Tibial nerve (tissue), 4 donors: ENCODE measurements at regions not wholly inside any gene's neighbourhood (a gene's known extent, or its start where the extent isn't known, plus 50 kb on each side); places are given as distances from the start of the nearest gene placed in this dataset.

Experiments
- DNase-seq, 2 donors: peaks; one replicate each; pipeline ENCODE4 v3.0.0-alpha.2; 2019; ENCODE audit warnings: low spot score in 2 of 2
- H3K27ac ChIP-seq, 4 donors: fragments of 200-600 bp; sonication (generic) in 3 of 4; one replicate each; pipeline ENCODE4 v1.5.1; 2017 to 2019; ENCODE audit warnings: mild to moderate bottlenecking in 1 of 4
- H3K27me3 ChIP-seq, 2 donors: fragments of 200-600 bp; sonication (generic) in 1 of 2; one replicate each; pipeline versions ENCODE4 v1.5.1 to v1.6.0; 2017 to 2019
- H3K36me3 ChIP-seq, 3 donors: fragments of 200-600 bp; sonication (generic); one replicate each; pipeline ENCODE4 v1.5.1; 2018 to 2019
- H3K4me1 ChIP-seq, 4 donors: fragments of 200-600 bp; sonication (generic) in 3 of 4; one replicate each; pipeline ENCODE4 v1.5.1; 2017 to 2019
- H3K4me3 ChIP-seq, 4 donors: fragments of 200-600 bp; sonication (generic) in 3 of 4; one replicate each; pipeline ENCODE4 v1.5.1; 2017 to 2019; ENCODE audit warnings: mild to moderate bottlenecking in 1 of 4, moderate library complexity in 1 of 4
- H3K9me3 ChIP-seq, 4 donors: fragments of 200-600 bp; sonication (generic) in 3 of 4; one replicate each; pipeline ENCODE4 v1.5.1; 2017 to 2019
- EP300 ChIP-seq, 2 donors: sonication (generic); formaldehyde crosslinking; IDR thresholded peaks; one replicate each; pipeline ENCODE4 v1.6.1; 2017; ENCODE audit warnings: antibody characterized with exemption in 2 of 2, mild to moderate bottlenecking in 1 of 2
- POLR2A ChIP-seq, 2 donors: fragments of 450-650 bp; IDR thresholded peaks; one replicate each; pipeline ENCODE4 v1.6.1; 2017; ENCODE audit warnings: antibody characterized with exemption in 2 of 2, mild to moderate bottlenecking in 2 of 2, moderate library complexity in 2 of 2
- WGBS, 2 donors: methylation state at CpG; one replicate each; pipeline ENCODE4 v1.1.5; 2018; 5-methylcytosine and 5-hydroxymethylcytosine counted together
- TF ChIP-seq, protein P1 (sequence below), 5 experiments: fragments of 200-600 bp in 3 of 5; fragments of 450-650 bp in 2 of 5; sonication (generic) in 3 of 5; IDR thresholded peaks; one replicate each; pipeline ENCODE4 v1.5.1; 2016 to 2019; ENCODE audit warnings: antibody characterized with exemption in 5 of 5, mild to moderate bottlenecking in 3 of 5, moderate library complexity in 2 of 5

DNA sequence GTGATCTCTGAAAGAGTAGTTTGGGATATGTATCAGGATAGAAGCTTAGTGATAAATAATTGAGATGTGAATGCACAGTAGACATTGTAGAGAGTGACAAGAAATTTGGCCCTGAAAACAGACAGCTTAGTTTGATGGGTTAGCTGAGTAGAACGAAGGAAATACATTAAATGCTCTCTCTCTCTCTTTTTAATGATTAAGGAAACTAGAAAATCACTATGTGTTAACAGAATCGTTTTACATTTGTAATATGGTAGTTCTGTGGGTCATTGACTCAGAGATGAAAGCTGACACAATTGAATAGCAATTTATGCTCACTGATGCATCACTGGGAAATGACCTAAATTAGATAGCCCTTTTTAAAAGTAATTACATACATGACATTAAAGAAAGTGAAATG, 739.8 kb upstream of the PTPRD start:
- Histone ChIP-seq H3K27me3 (no peaks in the 10 kb centered on the region), H3K36me3 (no peaks in the 10 kb centered on the region), H3K27ac (no peak overlapping the region), H3K4me1 (no peaks in the 10 kb centered on the region), H3K9me3 (no peaks in the 10 kb centered on the region), H3K4me3 (no peak overlapping the region)
- WGBS, 2 donors, result 54 to 61% methylated on average over 2 of the region's 2 CpGs
- TF ChIP-seq POLR2A (IDR thresholded peaks at IDR 0.05) (no peak), EP300 (IDR thresholded peaks at IDR 0.05) (no peak)
- TF ChIP-seq, protein P1, sequence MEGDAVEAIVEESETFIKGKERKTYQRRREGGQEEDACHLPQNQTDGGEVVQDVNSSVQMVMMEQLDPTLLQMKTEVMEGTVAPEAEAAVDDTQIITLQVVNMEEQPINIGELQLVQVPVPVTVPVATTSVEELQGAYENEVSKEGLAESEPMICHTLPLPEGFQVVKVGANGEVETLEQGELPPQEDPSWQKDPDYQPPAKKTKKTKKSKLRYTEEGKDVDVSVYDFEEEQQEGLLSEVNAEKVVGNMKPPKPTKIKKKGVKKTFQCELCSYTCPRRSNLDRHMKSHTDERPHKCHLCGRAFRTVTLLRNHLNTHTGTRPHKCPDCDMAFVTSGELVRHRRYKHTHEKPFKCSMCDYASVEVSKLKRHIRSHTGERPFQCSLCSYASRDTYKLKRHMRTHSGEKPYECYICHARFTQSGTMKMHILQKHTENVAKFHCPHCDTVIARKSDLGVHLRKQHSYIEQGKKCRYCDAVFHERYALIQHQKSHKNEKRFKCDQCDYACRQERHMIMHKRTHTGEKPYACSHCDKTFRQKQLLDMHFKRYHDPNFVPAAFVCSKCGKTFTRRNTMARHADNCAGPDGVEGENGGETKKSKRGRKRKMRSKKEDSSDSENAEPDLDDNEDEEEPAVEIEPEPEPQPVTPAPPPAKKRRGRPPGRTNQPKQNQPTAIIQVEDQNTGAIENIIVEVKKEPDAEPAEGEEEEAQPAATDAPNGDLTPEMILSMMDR (IDR thresholded peaks at IDR 0.05), result no peak
- DNase-seq, result no peak

DNA sequence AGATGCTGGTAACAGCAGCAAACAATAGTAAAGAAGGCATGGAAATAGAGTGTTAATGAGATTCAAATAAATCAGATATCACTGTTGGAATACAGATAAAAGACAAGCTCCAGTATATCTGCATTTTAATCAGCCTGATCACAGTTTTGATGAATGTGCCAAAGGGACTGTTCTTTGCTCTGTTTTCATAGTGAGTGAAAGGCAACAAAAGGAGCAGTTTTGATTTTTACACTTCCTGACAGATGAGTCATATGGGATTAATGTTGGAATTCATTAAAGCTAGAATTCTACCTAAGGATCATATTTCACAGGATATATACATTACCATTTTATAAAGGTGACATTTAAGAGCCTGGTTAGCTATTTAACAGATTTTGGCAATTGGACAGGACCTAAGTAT, 743.3 kb upstream of the PTPRD start:
- Histone ChIP-seq H3K27ac (no peak overlapping the region), H3K9me3 (no peaks in the 10 kb centered on the region), H3K4me3 (no peak overlapping the region), H3K36me3 (no peaks in the 10 kb centered on the region), H3K27me3 (no peaks in the 10 kb centered on the region), H3K4me1 (no peaks in the 10 kb centered on the region)
- no peak for DNase-seq
- TF ChIP-seq EP300 (IDR thresholded peaks at IDR 0.05) (no peak), POLR2A (IDR thresholded peaks at IDR 0.05) (no peak)
- TF ChIP-seq, protein P1 (IDR thresholded peaks at IDR 0.05), result no peak

DNA sequence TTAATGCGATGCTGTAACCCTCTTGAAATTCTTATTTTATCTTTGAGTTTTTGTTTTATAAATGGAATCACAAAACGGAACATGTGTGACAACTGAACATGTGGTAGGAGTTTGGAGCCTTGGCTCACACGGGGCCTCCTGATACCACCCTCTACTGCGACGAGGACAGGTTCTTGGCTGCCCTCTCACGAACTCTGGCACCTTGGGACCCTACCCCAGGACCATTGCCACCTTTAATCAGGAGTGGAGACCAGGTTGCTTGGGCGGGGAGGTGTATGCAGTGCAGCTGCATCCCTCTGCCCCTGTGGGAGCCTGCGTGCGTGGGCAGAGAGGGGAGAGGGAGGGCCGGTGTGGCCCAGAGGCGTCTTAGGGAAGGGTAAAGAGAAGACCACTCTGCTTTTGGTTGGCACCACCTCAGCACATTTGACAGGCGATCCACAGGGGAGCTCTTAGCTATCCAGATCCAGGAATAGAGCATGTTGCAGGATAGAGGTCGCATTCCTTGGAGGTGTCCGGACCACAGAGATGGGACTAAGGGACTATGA, 753.9 kb upstream of the PTPRD start:
- WGBS, 2 donors, result 86 to 87% methylated on average over 14 of the region's 14 CpGs
- Histone ChIP-seq H3K27me3 (no peaks in the 10 kb centered on the region), H3K36me3 (no peaks in the 10 kb centered on the region), H3K4me3 (no peak overlapping the region), H3K9me3 (no peaks in the 10 kb centered on the region), H3K27ac (no peak overlapping the region), H3K4me1 (no peaks in the 10 kb centered on the region)
- no peak for TF ChIP-seq EP300 (IDR thresholded peaks at IDR 0.05)
- TF ChIP-seq POLR2A (IDR thresholded peaks at IDR 0.05), result no peak
- TF ChIP-seq, protein P1 (IDR thresholded peaks at IDR 0.05), result no peak
- DNase-seq, result no peak

DNA sequence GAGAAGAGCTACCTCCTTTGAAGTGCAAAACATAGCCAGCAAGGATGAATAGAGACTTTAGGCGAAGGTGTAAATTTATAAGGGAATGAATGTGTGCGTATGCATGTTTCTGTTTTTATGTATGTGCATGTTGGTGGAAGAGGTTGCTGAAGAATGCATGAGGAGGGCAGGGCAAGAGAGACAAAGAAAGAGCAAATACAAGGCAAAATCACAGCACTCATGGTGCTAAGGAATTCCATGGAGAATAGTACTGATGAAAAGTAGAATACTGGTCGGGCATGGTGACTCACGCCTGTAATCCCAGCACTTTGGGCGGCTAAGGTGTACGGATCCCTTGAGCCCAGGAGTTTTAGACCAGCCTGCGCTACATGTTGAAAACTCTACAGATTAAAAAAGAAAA, 762.1 kb upstream of the PTPRD start:
- no peaks in the 10 kb centered on the region for H3K4me1 ChIP-seq
- no peaks in the 10 kb centered on the region for H3K9me3 ChIP-seq
- H3K27me3 ChIP-seq, result no peaks in the 10 kb centered on the region
- H3K27ac ChIP-seq, result no peak overlapping the region
- no peak for TF ChIP-seq POLR2A (IDR thresholded peaks at IDR 0.05)
- TF ChIP-seq, protein P1 (IDR thresholded peaks at IDR 0.05), result no peak
- TF ChIP-seq EP300 (IDR thresholded peaks at IDR 0.05), result no peak
- DNase-seq, result no peak
- H3K36me3 ChIP-seq, result no peaks in the 10 kb centered on the region
- H3K4me3 ChIP-seq, result no peak overlapping the region
- WGBS, 2 donors, result 65 to 70% methylated on average over 7 of the region's 7 CpGs

DNA sequence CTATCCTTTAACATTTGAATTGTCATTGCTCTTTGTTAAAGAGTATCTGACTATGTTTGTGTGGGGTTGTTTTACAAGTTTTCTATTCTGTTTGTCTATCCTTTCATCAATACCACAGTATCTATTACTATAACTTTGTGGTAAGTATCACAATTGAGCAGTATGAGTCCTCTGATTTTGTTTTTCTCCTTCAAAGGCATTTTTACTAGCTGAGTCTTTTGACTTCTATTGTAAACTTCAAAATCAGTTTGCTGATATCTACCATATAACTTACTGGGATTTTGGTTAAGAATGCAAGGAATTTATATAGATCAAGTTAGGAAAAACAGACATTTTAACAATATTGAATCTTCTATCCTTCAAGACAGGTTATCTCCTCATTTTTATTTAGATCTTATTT, 789.8 kb upstream of the PTPRD start:
- H3K9me3 ChIP-seq, result peaks cover 0 to 28% (median 6%) of the 10 kb centered on the region in 4 donors
- TF ChIP-seq POLR2A (IDR thresholded peaks at IDR 0.05), result no peak
- no peak for TF ChIP-seq EP300 (IDR thresholded peaks at IDR 0.05)
- TF ChIP-seq, protein P1 (IDR thresholded peaks at IDR 0.05), result no peak
- H3K27ac ChIP-seq, result no peak overlapping the region
- H3K4me1 ChIP-seq, result no peaks in the 10 kb centered on the region
- no peak for DNase-seq
- no peak overlapping the region for H3K4me3 ChIP-seq
- no peaks in the 10 kb centered on the region for H3K36me3 ChIP-seq
- no peaks in the 10 kb centered on the region for H3K27me3 ChIP-seq
